ENCODE measurements at regions not wholly inside any gene's neighbourhood (a gene's known extent, or its start where the extent isn't known, plus 50 kb on each side); places are given as distances from the start of the nearest gene placed in this dataset.

DNA sequence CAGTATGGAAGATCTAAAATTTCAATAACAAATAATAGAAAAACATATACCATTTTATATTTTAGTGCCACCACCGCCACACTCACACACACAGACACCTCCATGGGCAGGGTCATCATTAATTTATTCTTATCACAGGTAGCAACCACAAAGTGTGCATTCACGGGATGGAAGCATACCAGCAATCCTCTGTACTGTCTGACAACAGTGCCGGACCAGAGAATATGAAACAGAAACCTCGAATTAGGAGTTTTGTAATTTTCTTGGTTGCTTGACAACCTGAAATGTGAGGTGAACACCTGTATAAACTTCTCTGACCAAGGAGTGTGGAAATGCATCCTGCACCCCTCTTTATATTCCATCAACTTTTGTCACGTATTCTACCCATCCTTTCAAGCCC is 213.9 kb upstream of the KCNIP4 start:
- in situ Hi-C loops (cut with HindIII; ENCODE audit: low sequenced_read_pairs): no loop called here
- no peak for DNase-seq (ENCODE audit: low spot score)

DNA sequence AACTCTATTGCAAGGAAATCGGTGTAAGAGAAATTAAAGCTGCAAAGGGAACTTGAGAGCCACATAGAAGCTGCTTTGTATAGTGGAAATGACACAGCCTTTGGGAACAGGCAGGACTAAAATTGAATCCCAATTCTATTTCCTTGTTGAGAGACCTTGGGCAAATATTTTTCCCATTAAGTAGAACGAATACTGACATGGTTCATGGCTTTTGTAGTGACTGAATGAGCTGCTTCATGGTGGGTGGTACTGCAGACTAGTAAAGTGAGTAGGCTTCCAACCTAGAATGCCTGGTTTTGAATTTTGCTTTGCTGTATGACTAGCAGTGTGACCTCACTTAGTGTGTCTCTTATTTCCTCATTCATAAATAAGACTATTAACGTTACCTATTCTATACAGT is 182.2 kb upstream of the KCNIP4 start:
- no peak for DNase-seq (ENCODE audit: low spot score)
- in situ Hi-C loops (cut with HindIII; ENCODE audit: low sequenced_read_pairs): no loop called here

DNA sequence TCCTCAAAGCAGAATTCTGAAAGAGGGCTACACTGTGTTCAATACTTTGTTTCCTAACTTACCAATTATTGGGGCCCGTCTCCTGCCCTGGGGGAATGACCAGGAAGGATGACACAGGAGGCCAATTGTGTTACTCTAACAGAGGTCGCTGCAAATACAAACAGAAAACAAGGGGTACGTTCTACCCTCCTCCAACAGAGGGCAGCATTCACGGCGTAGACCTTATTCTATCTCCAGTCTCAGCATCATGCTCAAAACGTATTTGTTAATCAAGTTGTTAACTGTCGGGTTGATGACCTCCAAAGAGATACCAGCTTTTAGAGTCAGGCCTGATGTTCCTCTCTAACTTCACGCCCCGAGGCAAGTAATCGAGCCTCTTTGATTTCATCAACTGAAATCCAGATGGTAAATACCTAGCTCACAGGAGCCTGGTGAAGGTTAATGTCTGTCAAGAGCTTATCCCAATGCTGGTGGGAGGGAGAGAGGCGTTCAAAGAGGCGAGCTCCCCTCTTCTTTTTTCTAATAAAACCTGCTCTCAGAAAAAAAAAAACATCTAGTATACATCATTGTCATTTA is 181.0 kb upstream of the KCNIP4 start:
- DNase-seq (ENCODE audit: low spot score): no peak
- in situ Hi-C loops (cut with HindIII; ENCODE audit: low sequenced_read_pairs): no loop called here

DNA sequence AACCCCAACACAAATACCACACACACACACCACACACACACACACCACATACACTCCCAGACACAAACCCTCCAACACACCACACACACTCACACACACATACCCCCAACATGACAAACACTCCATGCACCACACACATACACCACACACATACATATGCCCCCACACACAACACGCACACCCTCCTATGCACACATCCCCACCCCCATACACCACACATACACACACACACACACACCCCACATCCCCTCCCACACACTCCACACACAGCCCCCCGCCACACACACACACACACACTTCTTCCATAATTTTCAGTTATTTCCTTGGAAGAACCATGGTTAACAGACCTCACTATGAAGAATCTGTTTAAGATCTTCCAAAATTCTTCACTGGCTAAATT is 173.5 kb upstream of the KCNIP4 start:
- in situ Hi-C loops (cut with HindIII; ENCODE audit: low sequenced_read_pairs): no loop called here
- DNase-seq (ENCODE audit: low spot score): no peak

DNA sequence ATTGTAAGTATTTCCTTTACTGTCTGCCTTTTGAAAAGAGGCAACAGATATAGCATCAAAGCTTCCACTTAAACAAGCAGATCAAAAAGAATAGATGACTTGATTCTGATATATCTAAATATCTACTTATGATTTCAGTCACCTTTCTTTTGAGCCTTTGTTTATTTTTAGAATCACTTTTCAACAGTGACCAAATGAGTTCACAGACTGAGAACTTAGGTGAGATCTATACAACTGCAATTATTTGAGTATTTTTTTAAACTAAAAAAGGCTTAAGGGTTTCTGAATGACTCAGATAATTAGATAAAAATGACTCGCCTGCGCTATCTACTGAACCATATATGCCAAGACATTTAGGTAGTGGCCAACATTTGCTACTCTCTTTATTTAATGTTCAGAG is 166.7 kb upstream of the KCNIP4 start:
- DNase-seq (ENCODE audit: low spot score): no peak
- in situ Hi-C loops (cut with HindIII; ENCODE audit: low sequenced_read_pairs): no loop called here

DNA sequence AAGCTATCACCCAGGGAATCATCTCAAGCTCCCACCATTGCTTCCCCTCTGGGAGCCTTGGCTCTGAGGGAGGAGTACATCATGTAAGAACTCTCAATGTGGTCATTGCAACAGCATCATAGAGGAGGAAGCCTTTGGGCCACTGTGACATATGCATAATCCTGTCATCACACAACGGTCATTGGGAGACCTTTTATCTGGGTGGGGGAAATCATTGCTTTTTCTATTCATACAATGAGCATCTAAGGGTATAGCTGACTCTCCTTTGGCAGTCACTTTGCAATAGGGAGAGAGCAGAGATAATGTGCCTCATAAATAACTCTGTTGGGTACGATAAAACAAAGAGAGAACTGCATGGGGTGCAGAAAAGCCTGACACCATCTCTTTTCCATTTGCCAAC is 155.2 kb upstream of the KCNIP4 start:
- DNase-seq (ENCODE audit: low spot score): no peak
- in situ Hi-C loops (cut with HindIII; ENCODE audit: low sequenced_read_pairs): no loop called here

DNA sequence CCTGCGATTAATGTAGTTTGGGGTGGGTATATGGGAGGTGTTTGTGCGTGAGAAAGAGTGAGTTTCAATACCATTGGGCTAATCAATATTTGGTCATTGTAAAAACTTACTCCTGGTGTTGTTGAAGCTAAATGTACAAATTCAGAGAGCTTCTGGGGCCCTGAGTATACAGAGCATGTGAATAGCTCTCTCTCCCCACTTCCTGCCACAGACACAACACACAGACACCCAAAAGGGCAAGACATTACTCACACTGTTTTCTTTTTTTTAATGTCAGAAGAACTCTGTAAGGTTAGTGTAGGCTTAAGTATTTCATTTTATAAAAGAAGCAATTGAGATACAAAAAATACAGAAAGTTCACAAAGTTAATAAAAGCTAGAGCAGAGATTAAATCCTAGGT is 151.3 kb upstream of the KCNIP4 start:
- no peak for DNase-seq (ENCODE audit: low spot score)
- in situ Hi-C loops (cut with HindIII; ENCODE audit: low sequenced_read_pairs): no loop called here

DNA sequence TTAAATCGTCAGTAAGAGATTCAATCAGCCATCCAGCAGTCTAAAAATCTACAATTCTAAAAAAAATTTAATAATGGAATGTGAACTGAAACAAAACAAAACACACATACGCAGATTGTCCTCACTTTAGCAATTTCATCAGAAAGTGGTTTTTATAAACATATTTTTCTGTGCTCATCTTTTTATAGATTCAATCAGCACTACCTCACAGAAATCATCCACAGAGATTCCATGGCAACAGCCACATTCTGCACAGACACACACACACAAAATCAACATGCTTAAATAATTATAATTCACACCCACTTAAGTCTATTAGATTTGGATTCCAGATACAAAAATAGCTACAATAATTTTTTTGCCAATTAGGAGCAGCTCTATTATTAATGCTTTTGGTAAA is 149.0 kb upstream of the KCNIP4 start:
- DNase-seq (ENCODE audit: low spot score): no peak
- in situ Hi-C loops (cut with HindIII; ENCODE audit: low sequenced_read_pairs): no loop called here

DNA sequence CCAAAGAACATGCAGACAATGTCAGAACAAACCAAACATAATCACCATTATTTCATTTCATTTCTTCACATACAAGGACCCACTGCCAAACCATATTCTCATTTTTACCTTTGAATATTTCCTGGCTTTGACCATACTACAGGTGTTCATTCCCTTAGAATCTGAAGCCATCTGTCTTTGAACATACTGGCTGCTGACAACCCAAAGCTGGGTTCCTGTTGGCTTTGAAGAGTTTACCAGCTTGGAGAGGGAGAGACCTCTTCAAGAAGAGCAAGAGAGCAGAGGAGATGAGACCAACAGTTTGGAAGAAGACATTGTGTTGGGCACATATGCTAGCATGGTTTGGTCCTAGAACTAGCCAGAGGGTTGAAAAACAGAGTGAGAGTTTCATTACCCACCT is 145.6 kb upstream of the KCNIP4 start:
- DNase-seq (ENCODE audit: low spot score): peak; percentile 89
- in situ Hi-C loops (cut with HindIII; ENCODE audit: low sequenced_read_pairs): no loop called here

DNA sequence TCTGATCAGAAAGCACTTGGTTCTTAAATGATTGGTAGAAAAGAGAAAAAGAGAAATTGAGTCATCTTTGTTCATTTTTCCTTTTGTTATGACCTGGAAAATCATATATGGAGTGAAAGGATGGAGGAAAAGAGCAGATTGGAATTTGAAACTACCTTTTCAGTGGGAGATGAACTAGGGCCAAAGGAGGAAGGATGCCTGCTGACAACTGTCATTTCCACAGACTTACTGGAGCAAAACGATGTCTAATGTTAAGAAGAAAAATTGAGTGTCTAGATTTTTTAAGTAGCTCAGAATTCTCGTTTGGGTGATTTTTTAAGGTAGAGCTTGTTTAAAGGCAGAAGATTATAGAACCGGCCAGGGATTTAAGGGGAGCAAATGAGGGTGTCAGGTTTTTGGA is 144.6 kb upstream of the KCNIP4 start:
- in situ Hi-C loops (cut with HindIII; ENCODE audit: low sequenced_read_pairs): no loop called here
- DNase-seq (ENCODE audit: low spot score): peak; percentile 95

DNA sequence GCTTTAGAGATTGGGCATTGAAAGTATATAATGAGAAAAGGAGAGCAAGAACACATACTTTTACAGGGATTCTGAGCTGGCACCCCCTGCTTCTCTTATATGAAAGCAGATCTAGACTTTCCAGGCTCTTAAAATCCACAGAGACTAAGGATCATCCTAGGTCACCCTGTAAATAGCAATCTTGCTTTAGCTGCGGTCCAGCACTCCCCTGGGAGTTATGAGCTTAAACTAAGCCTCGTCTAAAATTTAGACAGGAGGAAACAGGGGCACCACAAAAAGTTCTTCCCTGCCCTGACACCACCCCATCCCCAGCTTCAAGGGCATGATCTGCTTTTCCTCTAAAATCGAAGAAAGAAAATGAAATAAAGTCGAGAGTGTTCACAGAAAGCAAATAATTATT is 143.3 kb upstream of the KCNIP4 start:
- in situ Hi-C loops (cut with HindIII; ENCODE audit: low sequenced_read_pairs): no loop called here
- DNase-seq (ENCODE audit: low spot score): peak; percentile 38

DNA sequence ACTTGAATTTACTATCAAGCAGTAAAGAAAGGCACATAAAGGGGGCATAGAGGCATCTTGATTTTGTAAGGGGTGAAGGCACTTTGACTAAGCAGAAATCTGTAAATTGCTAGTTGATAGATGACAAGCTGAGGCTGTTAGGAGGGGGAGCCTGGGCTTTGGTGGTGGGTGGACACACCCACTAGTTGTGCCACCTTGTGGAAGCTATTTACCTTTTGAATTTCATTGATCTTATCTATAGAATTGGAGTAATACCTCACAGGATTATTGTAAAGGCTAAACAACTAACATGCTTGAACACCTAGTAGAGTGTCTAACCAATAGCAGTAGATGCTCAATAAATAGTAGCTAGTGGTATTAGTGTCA is 142.8 kb upstream of the KCNIP4 start:
- in situ Hi-C loops (cut with HindIII; ENCODE audit: low sequenced_read_pairs): no loop called here

DNA sequence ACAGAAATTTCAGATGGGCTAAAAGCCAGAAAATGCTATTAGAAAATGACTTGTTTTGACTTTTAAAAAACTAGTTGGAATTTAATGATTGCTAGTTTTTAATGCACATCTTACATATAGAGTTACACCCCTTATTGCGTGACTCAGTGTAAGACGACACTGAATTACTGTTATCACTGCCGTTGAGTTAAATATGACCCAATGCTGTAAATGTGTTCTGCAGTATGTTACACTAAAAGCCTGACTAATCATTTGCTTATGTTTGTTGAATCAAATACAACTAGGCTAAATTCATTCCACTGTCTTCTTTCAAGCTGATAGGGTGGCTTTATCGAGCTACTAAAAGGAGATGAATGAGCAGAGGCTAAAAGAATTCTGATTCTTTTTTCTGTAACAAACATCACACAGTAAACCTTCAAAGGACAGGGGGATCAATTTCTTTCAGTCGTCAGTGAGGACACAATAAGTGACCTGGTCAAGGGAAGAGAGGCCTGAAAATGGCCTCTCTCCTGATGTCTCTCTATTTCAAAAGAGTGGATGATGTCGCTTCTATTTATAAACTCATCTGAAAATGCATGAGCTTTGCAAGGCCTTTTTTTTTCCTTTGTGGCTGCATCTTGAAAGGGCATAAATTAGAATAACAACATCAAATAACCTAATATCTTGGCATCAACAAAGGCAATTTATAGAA is 142.2 kb upstream of the KCNIP4 start:
- peak; percentile 49 for DNase-seq (ENCODE audit: low spot score)
- in situ Hi-C loops (cut with HindIII; ENCODE audit: low sequenced_read_pairs): no loop called here

More for the DNA sequence above, 142.8 kb upstream of the KCNIP4 start:
- no peak for DNase-seq (ENCODE audit: low spot score)

DNA sequence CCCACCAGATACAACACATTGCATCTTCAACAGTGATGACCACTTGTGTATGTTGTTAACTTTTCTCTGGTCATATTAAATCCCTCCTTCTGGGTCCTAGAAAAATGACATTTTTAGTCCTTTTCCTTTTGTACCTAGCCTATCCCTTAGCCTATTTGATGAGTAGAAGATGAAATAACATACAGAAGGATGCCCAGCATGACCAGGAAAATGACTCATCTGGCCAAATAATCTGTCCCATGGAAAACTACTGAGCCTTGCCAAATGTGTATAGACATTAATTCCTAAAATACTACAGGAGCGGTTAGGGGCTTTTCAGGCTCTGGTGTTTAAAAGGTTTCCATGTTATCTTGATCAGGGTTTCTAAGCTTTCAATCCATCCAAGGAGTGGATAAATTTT is 129.0 kb upstream of the KCNIP4 start:
- DNase-seq (ENCODE audit: low spot score): peak; percentile 95
- in situ Hi-C loops (cut with HindIII; ENCODE audit: low sequenced_read_pairs): no loop called here

DNA sequence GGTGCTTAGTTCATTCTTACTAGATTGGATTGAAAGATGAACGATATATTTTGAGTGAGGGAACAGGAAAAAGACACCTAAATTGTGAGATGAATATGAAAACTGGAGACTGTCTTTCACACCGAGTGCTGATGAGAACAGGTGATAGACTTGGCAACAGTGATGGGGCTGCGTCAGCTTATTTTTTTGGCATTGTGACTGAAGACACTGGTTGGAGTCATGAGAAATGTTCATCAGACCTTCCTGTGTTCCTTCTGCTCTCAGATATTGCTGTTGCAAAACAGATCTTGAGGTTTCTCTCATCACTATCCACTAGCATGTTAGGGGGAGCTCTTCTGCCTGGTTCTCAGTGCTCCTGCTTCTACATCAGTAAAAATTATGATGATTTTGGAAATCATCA is 124.2 kb upstream of the KCNIP4 start:
- in situ Hi-C loops (cut with HindIII; ENCODE audit: low sequenced_read_pairs): no loop called here
- peak; percentile 80 for DNase-seq (ENCODE audit: low spot score)

DNA sequence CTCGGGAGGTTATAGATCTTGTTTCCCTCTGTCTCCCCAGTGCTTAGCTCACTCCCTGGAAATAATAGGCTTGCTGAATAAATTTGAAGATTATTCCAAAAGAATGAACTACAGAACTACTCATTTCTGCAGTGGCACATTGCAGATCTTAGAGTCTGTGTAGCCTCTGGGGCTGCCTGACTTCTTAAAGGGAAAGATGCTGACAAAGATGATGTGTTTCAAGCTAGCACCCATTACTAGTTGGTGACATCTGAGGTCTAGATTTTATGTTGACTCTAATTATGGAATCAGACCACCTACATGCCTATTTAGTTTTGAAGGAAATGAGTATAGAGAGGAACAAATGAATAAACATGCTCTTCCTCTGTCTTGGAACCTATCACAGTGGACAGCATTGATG is 123.7 kb upstream of the KCNIP4 start:
- in situ Hi-C loops (cut with HindIII; ENCODE audit: low sequenced_read_pairs): no loop called here
- no peak for DNase-seq (ENCODE audit: low spot score)

DNA sequence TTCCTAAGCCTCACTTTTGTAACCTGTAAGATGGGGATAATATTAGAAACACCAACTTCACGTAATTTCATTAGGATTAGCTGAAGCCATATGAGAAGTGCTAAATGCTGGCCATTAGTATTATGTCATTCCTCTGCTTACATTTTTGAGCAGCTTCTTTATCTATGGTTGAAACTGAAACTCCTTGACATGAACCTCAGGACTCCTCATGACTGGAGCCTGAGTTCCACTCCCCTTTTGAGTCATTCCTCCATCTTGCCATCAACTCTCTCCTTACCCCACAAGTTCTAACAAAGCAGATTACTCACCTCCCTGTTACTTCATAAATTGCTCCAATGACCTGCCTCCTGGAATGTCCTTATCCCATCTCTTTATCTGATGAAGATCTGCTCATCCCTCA is 123.2 kb upstream of the KCNIP4 start:
- in situ Hi-C loops (cut with HindIII; ENCODE audit: low sequenced_read_pairs): no loop called here
- DNase-seq (ENCODE audit: low spot score): no peak

DNA sequence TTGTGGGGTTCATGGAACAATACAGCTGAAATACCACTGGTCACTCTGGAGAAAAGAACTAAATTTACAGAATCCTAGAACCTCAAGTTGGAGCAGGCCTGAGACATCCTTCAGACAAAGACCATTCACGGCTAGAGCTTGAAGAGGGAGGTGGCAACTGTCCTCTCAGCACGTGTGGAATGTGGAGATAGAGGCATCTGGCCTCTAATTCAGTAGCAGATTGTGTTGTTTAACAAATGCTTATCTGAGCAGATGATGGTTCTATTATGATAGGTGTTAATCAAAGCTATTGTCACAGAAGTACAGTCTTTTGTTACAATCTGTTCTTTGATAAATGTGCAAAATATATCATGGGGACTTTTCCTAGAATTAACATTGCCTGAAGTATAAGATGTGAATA is 121.7 kb upstream of the KCNIP4 start:
- DNase-seq (ENCODE audit: low spot score): peak; percentile 89
- in situ Hi-C loops (cut with HindIII; ENCODE audit: low sequenced_read_pairs): no loop called here

DNA sequence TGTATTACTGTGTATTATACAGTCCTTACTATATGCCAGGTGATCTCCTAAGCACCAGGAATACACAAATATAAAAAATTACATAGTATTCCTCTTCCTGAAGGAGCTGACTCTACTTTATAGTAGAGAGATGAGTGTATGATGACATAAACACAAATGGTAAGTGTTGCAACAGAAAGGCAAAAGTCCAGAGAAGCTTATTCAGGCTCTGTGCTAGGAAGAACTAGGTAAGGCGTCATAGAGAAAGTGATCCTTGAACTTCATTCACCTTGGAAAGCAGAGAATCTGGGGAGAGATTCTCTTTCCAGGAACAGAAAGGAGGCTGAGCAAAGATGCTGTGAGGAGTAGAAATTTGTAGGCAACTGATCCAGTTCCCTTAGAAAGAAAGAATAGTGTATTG is 115.0 kb upstream of the KCNIP4 start:
- no peak for DNase-seq (ENCODE audit: low spot score)
- in situ Hi-C loops (cut with HindIII; ENCODE audit: low sequenced_read_pairs): no loop called here

DNA sequence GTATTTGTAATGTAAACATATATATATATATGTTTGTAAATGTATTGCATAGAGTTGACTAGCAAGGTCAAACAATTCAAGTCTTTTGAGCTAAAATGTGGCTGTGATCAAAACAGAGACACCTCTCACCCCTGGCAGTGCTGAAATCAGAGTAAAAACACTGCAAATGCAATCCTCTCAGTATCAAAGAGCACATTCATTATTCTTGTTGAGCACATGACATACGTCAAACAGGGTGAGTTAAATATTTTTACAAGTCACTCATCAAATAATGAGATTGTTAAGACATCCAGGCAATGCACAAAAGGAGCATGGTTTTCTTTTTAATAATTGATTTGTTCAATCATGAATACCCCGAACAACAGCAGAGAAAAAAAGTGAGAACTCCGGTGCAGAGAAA is 114.1 kb upstream of the KCNIP4 start:
- DNase-seq (ENCODE audit: low spot score): no peak
- in situ Hi-C loops (cut with HindIII; ENCODE audit: low sequenced_read_pairs): no loop called here

DNA sequence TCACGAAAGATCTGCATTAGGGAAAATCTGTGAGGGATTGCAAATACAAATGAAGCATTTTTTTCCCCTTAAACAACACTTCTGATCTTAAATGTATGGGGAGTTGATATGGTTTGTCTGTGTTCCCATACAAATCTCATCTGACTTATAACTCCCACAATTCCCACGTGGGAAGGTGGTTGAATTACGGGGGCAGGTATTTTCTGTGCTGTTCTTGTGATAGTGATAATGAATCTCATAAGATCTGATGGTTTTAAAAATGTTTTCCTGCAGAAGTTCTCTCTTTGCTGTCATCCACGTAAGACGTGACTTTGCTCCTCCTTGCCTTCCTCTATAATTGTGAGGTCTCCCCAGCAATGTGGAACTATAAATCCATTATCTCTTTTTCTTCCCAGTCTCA is 107.4 kb upstream of the KCNIP4 start:
- no peak for DNase-seq (ENCODE audit: low spot score)
- in situ Hi-C loops (cut with HindIII; ENCODE audit: low sequenced_read_pairs): no loop called here

DNA sequence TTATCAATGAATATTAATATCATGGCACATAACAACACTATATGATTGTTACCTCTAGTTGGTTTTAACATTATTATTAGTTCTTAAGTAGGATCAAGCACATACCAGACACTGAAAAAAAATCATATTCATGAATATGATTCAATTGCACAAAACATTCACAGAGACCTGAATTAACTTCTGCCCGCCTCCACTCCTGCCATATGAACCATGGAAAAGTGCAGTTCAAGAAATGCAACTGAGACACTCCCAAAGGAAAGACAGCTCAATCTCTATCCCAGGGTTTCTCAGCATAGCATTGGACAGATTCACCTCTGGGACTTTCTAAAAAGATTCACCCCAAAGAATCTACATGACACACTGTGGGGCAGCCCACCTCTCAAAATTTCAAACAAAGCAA is 103.5 kb upstream of the KCNIP4 start:
- no peak for DNase-seq (ENCODE audit: low spot score)
- in situ Hi-C loops (cut with HindIII; ENCODE audit: low sequenced_read_pairs): no loop called here

Data from G401 (cell line).